ENCODE measurements at regions not wholly inside any gene's neighbourhood (a gene's known extent, or its start where the extent isn't known, plus 50 kb on each side); places are given as distances from the start of the nearest gene placed in this dataset.

- Histone ChIP-seq H3K4me1 (ENCODE audit: control insufficient read depth, insufficient read depth, low read length, poor library complexity, severe bottlenecking) (no peaks in the 10 kb centered on the region), H3K36me3 (ENCODE audit: control insufficient read depth, insufficient read depth, low read length) (no peaks in the 10 kb centered on the region), H3K27me3 (replicated peaks; ENCODE audit: control insufficient read depth, insufficient read depth, low read length, poor library complexity, severe bottlenecking) (no peaks in the 10 kb centered on the region), H3K9me3 (ENCODE audit: control insufficient read depth, low read length) (no peaks in the 10 kb centered on the region), H3K27ac (ENCODE audit: insufficient read depth, low read length, poor library complexity, severe bottlenecking) (no peak overlapping the region), H3K4me3 (ENCODE audit: insufficient read depth, low read depth, low read length, poor library complexity, severe bottlenecking) (no peak overlapping the region)
- DNase-seq, result no peak
Observed at GRCh38 chr9:79286992-79287707, 284.6 kb upstream of the TLE4 start.

- no peaks in the 10 kb centered on the region for H3K4me1 ChIP-seq (ENCODE audit: control insufficient read depth, insufficient read depth, low read length, poor library complexity, severe bottlenecking)
- H3K27ac ChIP-seq (ENCODE audit: insufficient read depth, low read length, poor library complexity, severe bottlenecking), result no peak overlapping the region
- H3K27me3 ChIP-seq (replicated peaks; ENCODE audit: control insufficient read depth, insufficient read depth, low read length, poor library complexity, severe bottlenecking), result no peaks in the 10 kb centered on the region
- H3K9me3 ChIP-seq (ENCODE audit: control insufficient read depth, low read length), result no peaks in the 10 kb centered on the region
- no peak for DNase-seq
- H3K36me3 ChIP-seq (ENCODE audit: control insufficient read depth, insufficient read depth, low read length), result no peaks in the 10 kb centered on the region
- no peak overlapping the region for H3K4me3 ChIP-seq (ENCODE audit: insufficient read depth, low read depth, low read length, poor library complexity, severe bottlenecking)
Observed at GRCh38 chr9:79287708-79288290, 284.0 kb upstream of the TLE4 start.

- Histone ChIP-seq H3K4me1 (ENCODE audit: control insufficient read depth, insufficient read depth, low read length, poor library complexity, severe bottlenecking) (no peaks in the 10 kb centered on the region), H3K4me3 (ENCODE audit: insufficient read depth, low read depth, low read length, poor library complexity, severe bottlenecking) (no peak overlapping the region), H3K36me3 (ENCODE audit: control insufficient read depth, insufficient read depth, low read length) (no peaks in the 10 kb centered on the region), H3K27ac (ENCODE audit: insufficient read depth, low read length, poor library complexity, severe bottlenecking) (no peak overlapping the region), H3K9me3 (ENCODE audit: control insufficient read depth, low read length) (no peaks in the 10 kb centered on the region), H3K27me3 (replicated peaks; ENCODE audit: control insufficient read depth, insufficient read depth, low read length, poor library complexity, severe bottlenecking) (no peaks in the 10 kb centered on the region)
- no peak for DNase-seq
Observed at GRCh38 chr9:79289856-79290255, 281.9 kb upstream of the TLE4 start.

- Histone ChIP-seq H3K9me3 (ENCODE audit: control insufficient read depth, low read length) (no peaks in the 10 kb centered on the region), H3K27me3 (replicated peaks; ENCODE audit: control insufficient read depth, insufficient read depth, low read length, poor library complexity, severe bottlenecking) (no peaks in the 10 kb centered on the region), H3K27ac (ENCODE audit: insufficient read depth, low read length, poor library complexity, severe bottlenecking) (no peak overlapping the region), H3K4me3 (ENCODE audit: insufficient read depth, low read depth, low read length, poor library complexity, severe bottlenecking) (no peak overlapping the region), H3K4me1 (ENCODE audit: control insufficient read depth, insufficient read depth, low read length, poor library complexity, severe bottlenecking) (no peaks in the 10 kb centered on the region), H3K36me3 (ENCODE audit: control insufficient read depth, insufficient read depth, low read length) (no peaks in the 10 kb centered on the region)
- DNase-seq, result no peak
Observed at GRCh38 chr9:79292731-79293280, 279.0 kb upstream of the TLE4 start.

GRCh38 chr9:79300068-79300467, 271.7 kb upstream of the TLE4 start:
- Histone ChIP-seq H3K27ac (ENCODE audit: insufficient read depth, low read length, poor library complexity, severe bottlenecking) (no peak overlapping the region), H3K36me3 (ENCODE audit: control insufficient read depth, insufficient read depth, low read length) (no peaks in the 10 kb centered on the region), H3K4me1 (ENCODE audit: control insufficient read depth, insufficient read depth, low read length, poor library complexity, severe bottlenecking) (no peaks in the 10 kb centered on the region), H3K9me3 (ENCODE audit: control insufficient read depth, low read length) (no peaks in the 10 kb centered on the region), H3K27me3 (replicated peaks; ENCODE audit: control insufficient read depth, insufficient read depth, low read length, poor library complexity, severe bottlenecking) (no peaks in the 10 kb centered on the region), H3K4me3 (ENCODE audit: insufficient read depth, low read depth, low read length, poor library complexity, severe bottlenecking) (no peak overlapping the region)
- no peak for DNase-seq

GRCh38 chr9:79301085-79301484, 270.7 kb upstream of the TLE4 start:
- no peak overlapping the region for H3K4me3 ChIP-seq (ENCODE audit: insufficient read depth, low read depth, low read length, poor library complexity, severe bottlenecking)
- H3K4me1 ChIP-seq (ENCODE audit: control insufficient read depth, insufficient read depth, low read length, poor library complexity, severe bottlenecking), result no peaks in the 10 kb centered on the region
- no peaks in the 10 kb centered on the region for H3K27me3 ChIP-seq (replicated peaks; ENCODE audit: control insufficient read depth, insufficient read depth, low read length, poor library complexity, severe bottlenecking)
- H3K36me3 ChIP-seq (ENCODE audit: control insufficient read depth, insufficient read depth, low read length), result no peaks in the 10 kb centered on the region
- no peak for DNase-seq
- H3K27ac ChIP-seq (ENCODE audit: insufficient read depth, low read length, poor library complexity, severe bottlenecking), result no peak overlapping the region
- H3K9me3 ChIP-seq (ENCODE audit: control insufficient read depth, low read length), result no peaks in the 10 kb centered on the region

- H3K4me1 ChIP-seq (ENCODE audit: control insufficient read depth, insufficient read depth, low read length, poor library complexity, severe bottlenecking), result no peaks in the 10 kb centered on the region
- no peak overlapping the region for H3K27ac ChIP-seq (ENCODE audit: insufficient read depth, low read length, poor library complexity, severe bottlenecking)
- no peaks in the 10 kb centered on the region for H3K36me3 ChIP-seq (ENCODE audit: control insufficient read depth, insufficient read depth, low read length)
- DNase-seq, result no peak
- H3K27me3 ChIP-seq (replicated peaks; ENCODE audit: control insufficient read depth, insufficient read depth, low read length, poor library complexity, severe bottlenecking), result no peaks in the 10 kb centered on the region
- no peak overlapping the region for H3K4me3 ChIP-seq (ENCODE audit: insufficient read depth, low read depth, low read length, poor library complexity, severe bottlenecking)
- H3K9me3 ChIP-seq (ENCODE audit: control insufficient read depth, low read length), result no peaks in the 10 kb centered on the region
Observed at GRCh38 chr9:79301551-79302391, 270.0 kb upstream of the TLE4 start.

GRCh38 chr9:79302569-79302968, 269.2 kb upstream of the TLE4 start:
- Histone ChIP-seq H3K36me3 (ENCODE audit: control insufficient read depth, insufficient read depth, low read length) (no peaks in the 10 kb centered on the region), H3K4me1 (ENCODE audit: control insufficient read depth, insufficient read depth, low read length, poor library complexity, severe bottlenecking) (no peaks in the 10 kb centered on the region), H3K9me3 (ENCODE audit: control insufficient read depth, low read length) (no peaks in the 10 kb centered on the region), H3K27ac (ENCODE audit: insufficient read depth, low read length, poor library complexity, severe bottlenecking) (no peak overlapping the region), H3K4me3 (ENCODE audit: insufficient read depth, low read depth, low read length, poor library complexity, severe bottlenecking) (no peak overlapping the region), H3K27me3 (replicated peaks; ENCODE audit: control insufficient read depth, insufficient read depth, low read length, poor library complexity, severe bottlenecking) (no peaks in the 10 kb centered on the region)
- no peak for DNase-seq

GRCh38 chr9:79308012-79308411, 263.8 kb upstream of the TLE4 start:
- no peak for DNase-seq
- no peaks in the 10 kb centered on the region for H3K27me3 ChIP-seq (replicated peaks; ENCODE audit: control insufficient read depth, insufficient read depth, low read length, poor library complexity, severe bottlenecking)
- H3K36me3 ChIP-seq (ENCODE audit: control insufficient read depth, insufficient read depth, low read length), result no peaks in the 10 kb centered on the region
- no peaks in the 10 kb centered on the region for H3K4me1 ChIP-seq (ENCODE audit: control insufficient read depth, insufficient read depth, low read length, poor library complexity, severe bottlenecking)
- H3K9me3 ChIP-seq (ENCODE audit: control insufficient read depth, low read length), result no peaks in the 10 kb centered on the region
- no peak overlapping the region for H3K4me3 ChIP-seq (ENCODE audit: insufficient read depth, low read depth, low read length, poor library complexity, severe bottlenecking)
- no peak overlapping the region for H3K27ac ChIP-seq (ENCODE audit: insufficient read depth, low read length, poor library complexity, severe bottlenecking)
